Renal cortical epithelial cell (primary cell): ENCODE measurements at regions not wholly inside any gene's neighbourhood (a gene's known extent, or its start where the extent isn't known, plus 50 kb on each side); places are given as distances from the start of the nearest gene placed in this dataset.
A peak's percentile ranks its signal among the peaks of the same experiment; 100 is the strongest.
"Not testable (repeated sequence)": the region's sequence is repeated elsewhere in the genome, so short reads cannot be mapped to it uniquely, and the experiment has no call there.

ENCODE experiments used
- DNase-seq: peaks from one replicate; pipeline ENCODE4 v3.0.0-alpha.2; 2011; ENCODE audit warnings: low read depth

DNA sequence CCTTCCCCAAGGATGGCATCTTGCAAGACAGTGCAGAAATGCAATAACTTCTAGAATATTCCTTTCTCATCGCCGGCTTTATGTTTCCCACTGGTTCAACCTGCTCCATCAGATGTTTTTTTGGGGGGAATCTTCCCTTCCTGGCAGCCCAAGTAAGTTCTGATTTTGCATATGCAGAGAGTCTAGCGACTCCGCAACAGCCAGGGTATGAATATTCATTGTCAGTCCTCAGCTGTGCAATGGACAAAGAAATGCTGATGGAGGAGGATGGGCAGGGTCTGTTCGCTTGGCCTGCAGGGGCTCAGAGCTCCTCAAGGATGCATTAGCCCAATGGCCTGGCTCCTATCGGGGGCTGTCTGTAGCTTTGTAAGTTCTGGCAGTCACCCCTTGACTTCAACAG lies 358.8 kb upstream of the CCL2 start:
- DNase-seq: no peak

DNA sequence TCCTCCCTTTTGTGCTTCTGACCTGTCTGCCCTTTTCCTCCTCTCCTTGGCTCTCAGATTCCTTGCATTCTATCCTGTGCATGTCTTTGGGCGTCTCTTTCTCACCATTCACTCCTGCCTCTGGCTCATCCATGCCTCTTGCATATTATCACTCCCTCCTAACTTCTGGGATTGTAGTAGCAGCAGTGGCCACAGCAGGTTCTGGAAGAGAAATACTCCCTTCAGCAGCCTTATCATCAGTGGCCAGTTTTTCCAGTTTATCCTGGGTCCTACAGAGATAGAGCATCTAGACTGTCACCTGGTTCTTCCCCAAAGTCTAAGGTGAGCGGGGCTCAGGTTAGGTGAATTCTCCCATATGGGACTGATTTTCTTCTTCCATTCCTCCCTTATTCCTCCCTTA lies 354.0 kb upstream of the CCL2 start:
- no peak for DNase-seq

DNA sequence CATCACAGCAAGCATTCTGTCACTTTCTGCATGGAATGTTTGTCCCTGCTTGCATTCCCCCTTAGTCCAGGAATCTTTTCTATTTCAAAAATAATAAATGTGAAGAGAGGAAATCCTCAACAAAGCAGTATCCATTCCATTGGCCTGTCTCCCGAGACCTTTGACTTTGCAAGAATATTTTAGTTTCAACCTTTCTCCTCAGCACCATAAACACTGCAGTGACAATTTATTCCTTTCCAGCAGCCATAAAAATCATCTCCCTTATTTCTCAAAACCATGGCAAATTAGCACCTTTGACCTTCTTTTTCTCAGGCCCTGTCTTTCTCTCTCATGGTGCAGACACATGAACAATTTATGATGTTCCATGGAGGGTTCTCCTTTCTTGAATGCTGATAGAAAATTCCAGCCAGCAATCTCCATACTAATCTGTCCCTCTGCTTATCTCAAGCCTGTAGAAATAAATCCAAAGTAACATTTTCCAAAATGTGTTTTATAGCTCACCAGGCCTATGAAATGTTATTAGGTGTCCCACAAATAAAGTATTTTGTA lies 352.1 kb upstream of the CCL2 start:
- no peak for DNase-seq

DNA sequence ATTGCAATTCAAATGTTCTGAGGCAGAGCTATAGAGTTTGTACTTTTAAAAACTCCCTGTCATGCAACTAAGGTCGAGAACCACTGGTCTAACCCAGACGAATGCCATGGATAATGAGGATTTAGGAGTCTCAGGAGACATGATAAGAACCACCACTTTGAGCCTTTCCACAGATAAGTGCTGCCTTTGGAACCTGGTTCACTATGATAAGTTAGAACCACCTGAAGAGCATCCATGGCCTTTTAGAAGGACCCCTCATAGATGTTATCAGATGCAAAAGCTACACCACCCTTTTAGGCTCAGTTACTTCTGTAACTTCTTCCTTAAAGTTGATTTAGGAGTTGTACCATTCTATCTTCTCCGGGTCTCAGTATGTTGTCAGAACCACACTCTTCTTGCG lies 350.6 kb upstream of the CCL2 start:
- no peak for DNase-seq

- no peak for DNase-seq
These were observed 349.7 kb upstream of the CCL2 start for GRCh38 chr17:33905338-33905800.

DNA sequence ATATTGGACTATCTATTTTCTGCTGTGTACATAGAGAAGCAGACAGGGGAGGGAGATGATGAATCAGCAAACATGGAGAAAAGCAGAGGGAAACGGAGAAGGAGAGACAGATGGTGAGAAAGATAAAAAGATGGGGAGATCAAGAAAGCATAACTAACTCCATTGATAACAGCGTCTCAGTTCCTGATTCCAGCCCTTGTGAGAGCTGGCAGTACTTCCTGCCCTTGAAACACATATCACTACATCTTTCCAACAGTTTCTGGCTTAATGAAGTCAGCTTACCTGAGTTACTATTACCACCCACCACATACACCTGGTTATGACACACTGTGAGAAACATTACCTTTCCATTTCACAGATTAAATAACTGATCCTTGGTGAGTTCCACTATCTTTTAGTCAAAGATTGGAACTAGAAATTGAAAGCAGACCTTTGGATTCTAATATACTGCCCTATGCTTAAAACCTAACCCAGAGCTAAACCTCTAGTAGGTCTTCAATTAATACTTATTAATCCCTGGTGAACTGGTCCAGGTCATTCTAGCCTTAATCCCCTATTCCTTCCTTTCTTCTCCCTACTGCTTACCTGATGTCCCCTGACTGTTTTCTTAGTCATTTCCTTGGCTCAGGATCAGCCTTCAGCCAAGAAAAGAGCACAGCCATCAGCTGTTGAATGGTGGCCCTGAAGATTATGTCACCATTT lies 346.6 kb upstream of the CCL2 start:
- DNase-seq: no peak

- no peak for DNase-seq
These were observed 344.8 kb upstream of the CCL2 start for GRCh38 chr17:33910200-33910857.

DNA sequence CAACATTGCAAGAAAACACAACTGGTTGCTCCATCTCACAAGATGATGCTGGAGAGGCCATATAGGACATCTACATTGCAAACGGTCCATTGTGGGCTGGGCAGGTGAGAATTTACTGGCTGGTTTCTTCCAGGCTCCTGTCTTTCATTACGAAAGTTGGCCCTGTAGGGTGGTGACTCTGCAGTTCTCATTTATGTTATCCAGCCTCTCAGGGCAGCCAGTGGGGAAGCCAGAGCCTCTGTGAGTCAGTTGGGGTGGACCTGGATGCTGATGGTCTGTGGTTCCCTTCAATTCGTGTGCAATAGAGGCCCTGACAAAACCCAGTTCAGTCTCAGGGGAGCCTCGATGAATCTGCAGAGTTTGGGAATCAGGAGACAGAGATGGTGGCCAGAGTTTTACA lies 341.0 kb upstream of the CCL2 start:
- no peak for DNase-seq

- DNase-seq: no peak
These were observed 332.1 kb upstream of the CCL2 start for GRCh38 chr17:33922971-33923370.

- no peak for DNase-seq
These were observed 331.0 kb upstream of the CCL2 start for GRCh38 chr17:33924104-33924503.

- no peak for DNase-seq
These were observed 329.4 kb upstream of the CCL2 start for GRCh38 chr17:33925649-33926048.

GRCh38 chr17:33927732-33928133 lies 327.4 kb upstream of the CCL2 start:
- DNase-seq: no peak

DNA sequence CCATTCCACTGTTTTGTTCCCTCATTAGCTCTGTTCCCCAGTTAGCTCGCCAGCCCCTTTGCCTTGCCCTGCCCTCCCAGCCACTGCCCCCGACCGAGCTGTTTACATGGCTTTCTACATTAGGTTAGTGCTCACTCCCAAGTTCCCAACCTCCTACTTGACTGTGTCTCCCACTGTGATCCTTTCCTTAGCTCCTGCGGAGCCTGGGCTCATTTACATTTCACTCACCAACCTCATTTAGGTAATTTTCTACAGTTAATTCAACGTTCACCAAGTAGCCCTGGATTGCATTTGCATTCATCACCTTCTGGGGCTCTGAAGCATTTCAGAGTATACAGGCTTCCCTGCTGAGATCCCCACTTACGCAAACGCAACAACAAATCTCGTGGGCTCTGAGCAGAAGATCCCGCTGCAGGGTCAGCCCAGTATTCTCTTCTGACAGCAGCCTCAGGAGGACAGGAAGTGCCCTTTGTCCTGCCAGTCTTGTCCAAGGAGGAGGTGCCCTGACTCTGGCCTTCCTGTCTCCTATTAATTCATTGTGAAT lies 325.8 kb upstream of the CCL2 start:
- peak; percentile 0 for DNase-seq

DNA sequence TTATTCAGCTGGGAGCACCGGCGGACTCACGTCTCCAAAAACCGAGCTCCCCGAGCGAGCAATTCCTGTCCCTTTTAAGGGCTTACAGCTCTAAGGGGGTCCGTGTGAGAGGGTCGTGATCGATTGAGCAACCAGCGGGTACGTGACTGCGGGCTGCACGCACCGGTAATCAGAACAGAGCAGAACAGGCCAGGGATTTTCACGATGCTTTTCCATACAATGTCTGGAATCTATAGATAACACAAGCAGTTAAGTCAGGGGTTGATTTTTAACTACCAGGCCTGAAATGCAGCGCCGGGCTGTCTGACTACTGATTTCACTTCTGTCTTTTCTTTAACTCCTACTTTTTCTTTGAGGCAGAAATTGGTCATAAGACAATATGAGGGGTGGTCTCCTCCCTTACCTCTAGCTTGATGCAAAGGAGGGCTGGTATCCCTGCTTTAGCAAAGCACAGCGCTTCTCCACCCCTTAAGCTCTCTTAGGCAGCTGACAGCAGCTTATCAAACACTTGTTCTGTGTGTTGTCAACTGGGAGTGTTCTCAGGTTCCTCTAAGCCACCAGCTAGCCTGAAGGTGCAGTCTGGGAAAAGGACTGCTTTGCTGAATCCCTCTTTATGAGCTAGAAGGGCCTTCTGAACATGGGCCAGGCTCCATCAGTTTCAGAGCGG lies 323.8 kb upstream of the CCL2 start:
- DNase-seq: not testable (repeated sequence)

GRCh38 chr17:33932996-33933395 lies 322.1 kb upstream of the CCL2 start:
- DNase-seq: no peak

GRCh38 chr17:33933576-33933975 lies 321.5 kb upstream of the CCL2 start:
- DNase-seq: no peak

GRCh38 chr17:33934696-33935095 lies 320.4 kb upstream of the CCL2 start:
- no peak for DNase-seq

DNA sequence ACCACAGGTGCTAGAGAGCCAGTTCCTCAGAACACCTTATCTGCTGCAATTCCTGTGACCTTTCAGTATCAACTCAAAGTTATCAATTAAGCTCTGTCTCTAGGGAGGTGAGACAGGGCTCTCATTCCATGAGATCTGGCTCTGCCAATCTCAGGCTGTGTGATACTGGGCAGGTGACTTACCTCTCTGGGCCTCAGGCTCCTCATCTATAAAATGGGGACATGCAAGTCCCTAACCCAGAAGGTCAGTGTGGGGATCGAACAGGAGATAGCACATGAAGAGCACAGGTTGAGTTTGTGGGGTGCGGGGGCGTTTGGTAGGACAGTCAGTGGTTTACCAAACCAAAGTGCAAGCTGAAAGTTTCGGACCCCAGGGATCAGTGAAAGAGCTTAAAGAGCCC lies 319.3 kb upstream of the CCL2 start:
- no peak for DNase-seq

DNA sequence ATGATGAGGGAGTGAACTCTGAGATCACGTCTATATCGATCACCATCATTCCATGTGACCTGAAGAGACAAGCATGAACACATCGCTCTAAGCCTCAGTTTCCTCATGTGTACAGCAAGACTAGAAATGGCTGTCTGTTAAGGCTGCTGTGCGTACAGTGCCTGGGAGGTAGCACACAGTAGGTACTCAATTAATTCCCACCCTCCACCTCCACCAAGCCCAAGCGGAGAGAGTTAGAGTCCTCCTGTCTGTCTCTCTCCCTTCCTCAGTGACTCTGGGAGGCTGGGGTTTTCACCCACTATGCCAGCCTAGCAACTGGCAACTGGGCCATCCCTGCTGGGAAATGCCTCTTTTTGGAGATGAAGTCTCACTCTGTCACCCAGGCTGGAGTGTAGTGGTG lies 318.3 kb upstream of the CCL2 start:
- no peak for DNase-seq

DNA sequence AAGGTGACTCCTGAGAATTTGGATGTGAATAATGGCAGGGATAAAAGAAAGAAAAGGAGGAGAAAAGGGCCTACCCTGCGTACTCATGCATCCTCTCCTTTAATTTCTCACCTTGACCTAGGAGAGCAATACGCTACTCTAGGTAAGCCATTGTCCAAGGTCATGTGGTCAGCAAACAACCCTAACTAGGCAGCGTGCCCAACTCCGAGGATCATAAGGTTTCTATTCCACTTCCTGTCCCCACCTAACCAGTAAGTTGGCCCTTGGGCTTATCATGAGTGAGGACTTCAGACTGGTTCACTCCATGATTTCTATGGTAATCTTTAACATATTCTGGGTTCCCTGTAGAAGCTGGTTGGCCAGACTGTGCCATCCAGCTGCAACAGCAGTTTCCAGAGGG lies 315.1 kb upstream of the CCL2 start:
- DNase-seq: no peak

- no peak for DNase-seq
These were observed 314.2 kb upstream of the CCL2 start for GRCh38 chr17:33940769-33941370.

DNA sequence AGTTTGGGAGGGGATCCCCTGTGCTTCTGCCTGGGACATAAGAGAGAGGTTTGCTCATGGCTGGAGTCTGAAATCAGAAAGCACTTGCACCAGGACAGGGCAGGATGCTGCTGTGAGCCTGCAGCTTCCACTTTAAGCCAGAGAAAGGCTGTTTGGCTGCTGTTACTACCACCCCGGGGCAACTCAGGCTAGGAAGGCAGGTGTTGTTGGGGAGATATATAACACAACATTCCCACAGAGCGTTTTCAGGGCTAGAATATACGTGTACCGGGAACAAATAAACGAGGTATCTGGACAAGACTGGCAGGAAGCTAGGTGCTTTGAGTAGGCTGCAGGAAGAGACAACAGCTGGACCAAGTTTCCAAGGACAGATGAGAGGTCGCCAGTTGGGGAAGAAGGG lies 313.3 kb upstream of the CCL2 start:
- no peak for DNase-seq
